Muscle of arm (tissue), 1 donor: ENCODE measurements at regions not wholly inside any gene's neighbourhood (a gene's known extent, or its start where the extent isn't known, plus 50 kb on each side); places are given as distances from the start of the nearest gene placed in this dataset.
A peak's percentile ranks its signal among the peaks of the same experiment; 100 is the strongest.
"Not testable (repeated sequence)": the region's sequence is repeated elsewhere in the genome, so short reads cannot be mapped to it uniquely, and the experiment has no call there.

Experiments
- DNase-seq: peaks from one replicate; pipeline ENCODE4 v3.0.0-alpha.2; 2013

- DNase-seq = no peak
Measured at GRCh38 chr20:11677428-11677827, 240.3 kb upstream of the BTBD3 start.

- DNase-seq = no peak
Measured at GRCh38 chr20:11677836-11678235, 239.9 kb upstream of the BTBD3 start.

- no peak for DNase-seq
Measured at GRCh38 chr20:11682285-11682684, 235.4 kb upstream of the BTBD3 start.

GRCh38 chr20:11686195-11686594, 231.5 kb upstream of the BTBD3 start:
- DNase-seq = no peak

- peak; percentile 29 for DNase-seq
Measured at GRCh38 chr20:11686820-11687543, 230.7 kb upstream of the BTBD3 start.

- no peak for DNase-seq
Measured at GRCh38 chr20:11687546-11688292, 230.0 kb upstream of the BTBD3 start.

- no peak for DNase-seq
Measured at GRCh38 chr20:11689262-11689661, 228.4 kb upstream of the BTBD3 start.

GRCh38 chr20:11691766-11692165, 225.9 kb upstream of the BTBD3 start:
- DNase-seq = no peak

GRCh38 chr20:11692567-11692966, 225.1 kb upstream of the BTBD3 start:
- DNase-seq = no peak

DNA sequence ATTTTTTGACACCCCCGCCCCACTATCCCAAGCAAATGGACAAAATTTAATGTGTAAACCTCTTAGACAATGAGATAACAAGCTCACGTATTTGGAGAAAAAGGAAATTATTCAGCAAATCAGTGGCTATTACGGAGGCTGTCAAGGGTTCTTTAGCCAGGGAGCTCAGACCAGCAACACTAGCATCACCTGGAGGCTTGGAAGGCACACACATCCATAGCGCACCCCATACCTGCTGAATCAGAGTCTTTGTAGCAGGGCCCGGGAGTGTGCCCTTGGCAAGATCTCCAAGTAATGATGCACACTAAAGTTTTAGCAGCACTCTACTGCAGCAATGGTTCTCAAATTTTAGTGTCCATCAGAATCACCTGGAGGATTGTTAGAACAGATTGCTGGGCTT, 223.2 kb upstream of the BTBD3 start:
- DNase-seq = no peak

DNA sequence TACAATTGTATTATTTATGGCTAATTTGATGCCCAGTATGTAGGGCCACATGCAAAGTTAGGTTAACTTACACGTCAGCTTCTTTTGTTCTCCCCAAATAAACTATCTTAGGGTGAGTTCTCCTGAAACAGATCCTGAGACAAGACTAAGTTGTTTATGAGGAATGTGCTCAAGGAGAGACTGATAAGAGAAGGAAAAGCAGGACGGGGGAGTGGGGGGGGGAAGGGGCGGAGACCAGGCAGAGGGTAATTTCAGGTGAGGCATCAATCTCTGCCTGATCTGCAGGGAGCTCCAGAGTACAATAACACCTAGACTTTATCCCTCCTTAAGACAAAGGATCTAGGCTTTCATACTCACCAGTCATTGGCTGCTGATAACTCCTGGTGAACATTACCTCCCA, 220.6 kb upstream of the BTBD3 start:
- no peak for DNase-seq

DNA sequence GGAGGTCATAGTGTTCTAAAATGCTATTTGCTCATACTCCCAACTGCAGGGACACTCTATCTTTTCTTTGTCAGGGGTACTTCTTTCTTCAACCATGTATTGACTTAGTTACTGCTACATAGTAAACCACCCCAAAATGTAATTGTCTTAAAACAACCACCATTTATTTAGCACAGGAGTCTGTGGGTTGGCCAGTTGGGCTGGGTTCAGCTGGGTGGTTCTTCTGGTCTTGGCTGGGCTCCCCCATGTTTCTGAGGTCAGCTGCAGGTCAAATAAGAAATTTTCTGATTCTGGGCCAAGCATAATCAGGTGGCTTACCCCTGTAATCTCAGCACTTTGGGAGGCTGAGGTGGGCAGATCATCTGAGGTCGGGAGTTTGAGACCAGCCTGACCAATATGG, 220.0 kb upstream of the BTBD3 start:
- no peak for DNase-seq

DNA sequence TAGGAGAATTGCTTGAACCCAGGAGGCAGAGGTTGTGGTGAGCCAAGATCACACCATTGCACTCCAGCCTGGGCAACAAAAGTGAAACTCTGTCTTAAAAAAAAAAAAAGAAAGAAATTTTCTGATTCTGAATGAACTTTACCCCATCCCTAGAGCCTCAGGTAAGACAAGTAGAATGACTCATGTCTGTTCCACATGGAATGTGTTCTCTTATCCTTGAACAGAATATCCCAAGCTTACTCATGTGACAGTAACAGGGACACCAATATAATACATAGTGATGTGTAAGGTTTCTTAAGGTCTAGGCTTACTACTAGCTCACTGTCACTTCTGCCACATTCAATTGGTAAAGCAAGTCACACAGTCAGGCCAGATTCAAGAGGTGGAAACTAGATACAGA, 219.6 kb upstream of the BTBD3 start:
- DNase-seq = no peak

- no peak for DNase-seq
Measured at GRCh38 chr20:11700831-11701230, 216.9 kb upstream of the BTBD3 start.

DNA sequence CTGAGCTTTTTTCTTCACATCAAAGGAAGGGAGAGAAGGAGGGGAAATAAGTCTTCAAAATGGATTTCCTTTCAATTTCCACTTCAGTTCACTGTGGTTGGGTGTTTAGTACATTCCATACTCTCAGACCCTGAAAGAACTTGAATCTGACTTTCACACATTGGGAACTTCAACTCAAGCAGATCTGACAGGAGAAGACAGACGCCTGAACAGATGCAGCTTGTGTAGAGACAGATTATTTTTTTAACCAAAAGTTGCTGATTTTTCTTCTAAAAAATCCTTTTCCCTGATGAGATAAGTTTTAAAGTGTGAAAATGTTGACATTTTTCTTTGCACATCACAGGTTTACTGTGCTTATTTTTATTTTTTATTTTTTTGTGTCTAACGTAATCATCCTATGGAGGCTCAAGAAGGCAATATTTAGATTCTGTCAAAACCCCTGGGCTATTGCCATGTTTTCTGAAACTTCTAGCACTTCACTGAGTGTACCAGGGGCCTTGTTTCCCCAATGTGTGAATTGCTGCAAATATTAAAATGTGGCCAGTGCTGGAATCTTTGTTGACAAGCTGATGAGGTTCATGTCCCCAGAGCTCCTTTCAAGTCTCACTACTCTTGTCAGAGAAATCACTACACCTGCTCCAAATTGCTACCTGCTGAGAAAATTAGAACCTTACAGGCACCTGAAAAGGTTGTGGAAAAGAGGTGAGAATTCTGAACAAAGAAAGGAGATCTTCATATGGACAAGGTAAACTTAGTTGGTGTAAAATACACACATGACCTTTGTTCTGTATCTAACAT, 214.8 kb upstream of the BTBD3 start:
- DNase-seq = no peak

DNA sequence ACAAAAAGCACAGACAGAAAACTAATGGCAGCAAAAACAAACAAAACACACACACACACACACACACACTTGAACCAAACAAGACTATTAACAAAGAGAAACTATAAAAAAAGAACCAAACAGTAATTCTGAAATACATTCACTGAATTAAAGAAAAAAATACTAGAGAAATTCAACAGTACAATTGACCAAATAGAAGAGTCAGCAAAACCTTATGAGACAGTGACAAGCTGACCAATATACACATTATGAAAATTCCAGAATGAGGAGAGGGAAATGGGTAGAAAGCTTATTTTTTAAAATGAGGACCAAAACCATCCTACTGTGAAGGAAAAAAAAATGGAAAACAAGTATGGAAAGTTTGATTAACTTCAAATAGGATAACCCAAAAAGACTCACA, 212.2 kb upstream of the BTBD3 start:
- no peak for DNase-seq

GRCh38 chr20:11708223-11708622, 209.5 kb upstream of the BTBD3 start:
- not testable (repeated sequence) for DNase-seq

DNA sequence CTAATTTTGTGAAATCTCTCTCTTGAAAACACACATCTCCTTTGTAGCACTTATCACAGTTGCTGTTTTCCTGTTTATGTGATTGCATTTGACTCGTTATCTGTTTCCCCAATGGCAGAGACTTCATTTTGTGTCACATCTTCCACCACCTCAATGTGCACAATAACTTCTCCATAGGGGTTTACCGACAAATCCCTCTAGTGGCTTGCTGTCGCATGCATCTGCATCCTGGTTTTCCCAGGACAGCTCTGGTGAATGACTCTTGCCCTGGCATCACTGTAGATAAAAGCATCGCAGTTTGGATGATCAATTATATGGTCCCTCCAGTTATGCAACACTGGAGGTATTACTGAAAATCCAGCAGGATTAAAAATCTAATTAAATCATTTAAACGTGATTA, 206.5 kb upstream of the BTBD3 start:
- no peak for DNase-seq

- no peak for DNase-seq
Measured at GRCh38 chr20:11712639-11713160, 205.0 kb upstream of the BTBD3 start.

- DNase-seq = no peak
Measured at GRCh38 chr20:11714886-11715285, 202.8 kb upstream of the BTBD3 start.

DNA sequence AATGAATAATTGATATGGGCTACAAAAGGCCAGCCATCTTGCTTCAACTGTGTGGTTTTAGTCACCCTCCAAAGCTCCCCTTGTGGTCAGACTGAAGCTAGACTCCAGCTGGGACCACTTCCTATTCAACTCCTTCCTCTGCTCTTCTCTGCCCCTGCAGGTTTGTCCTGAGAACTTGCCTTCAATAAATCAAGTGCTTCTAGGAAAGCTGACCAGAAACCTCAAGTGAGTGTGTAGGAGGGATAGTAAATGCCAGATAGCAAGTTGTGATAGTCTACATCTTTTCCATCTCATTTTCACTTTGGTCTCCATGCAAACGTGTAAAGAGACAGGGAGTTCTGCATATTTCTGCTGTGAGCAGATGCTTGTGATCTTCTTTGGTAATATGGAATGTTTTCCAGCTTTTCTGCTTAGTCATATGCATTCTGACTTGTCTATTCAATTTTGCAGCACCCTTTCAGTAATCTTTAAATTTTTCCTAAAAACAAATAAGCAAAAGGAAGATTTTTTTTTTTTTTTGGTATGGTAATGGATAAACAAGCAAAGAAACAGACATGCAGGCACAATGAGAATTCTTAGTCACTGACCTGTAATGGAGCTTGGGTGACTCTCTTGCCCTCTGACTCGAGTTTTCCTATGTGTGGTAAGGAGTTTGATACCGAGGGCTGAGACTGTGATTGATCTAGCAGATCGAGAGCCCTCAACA, 201.3 kb upstream of the BTBD3 start:
- DNase-seq = no peak

DNA sequence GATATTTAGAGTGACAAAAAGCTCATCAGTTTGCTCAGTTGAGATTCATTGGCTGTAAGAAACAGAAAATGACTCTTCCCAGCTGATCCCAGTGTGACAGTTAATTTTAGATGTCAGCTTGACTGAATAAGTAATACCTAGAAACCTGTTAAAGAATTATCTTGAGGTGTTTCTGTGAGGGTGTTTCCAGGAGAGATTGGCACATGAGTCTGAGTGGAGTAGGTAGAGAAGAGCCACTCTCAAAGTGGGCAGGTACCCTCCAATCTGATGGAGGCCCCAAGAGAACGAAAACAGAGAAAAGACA, 200.8 kb upstream of the BTBD3 start:
- DNase-seq = no peak
